ENCODE measurements at regions not wholly inside any gene's neighbourhood (a gene's known extent, or its start where the extent isn't known, plus 50 kb on each side); places are given as distances from the start of the nearest gene placed in this dataset.

DNA sequence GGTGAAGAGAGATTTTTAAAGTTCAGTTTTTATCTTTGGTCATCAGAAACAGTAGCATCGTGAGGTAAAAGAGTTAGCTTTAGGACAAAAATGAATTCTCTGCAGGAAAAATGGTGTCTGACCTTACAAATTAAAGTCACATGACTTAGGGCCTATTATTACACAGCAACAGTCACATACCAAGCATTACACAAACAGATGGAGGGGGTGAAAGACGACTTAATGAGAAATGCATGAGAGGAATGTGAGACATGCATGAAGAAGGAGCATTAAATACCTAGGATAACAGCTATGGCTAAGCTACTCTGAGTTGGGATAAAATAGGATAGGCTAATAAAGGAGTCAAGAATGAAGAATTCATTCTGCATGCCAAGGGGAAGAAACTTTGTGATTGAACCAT, 77.5 kb downstream of the BLID start:
- H3K4me3 Mint-ChIP-seq = no peak overlapping the region
- H3K4me1 Mint-ChIP-seq = no peaks in the 10 kb centered on the region
- H3K27ac Mint-ChIP-seq = no peak overlapping the region
- no peaks in the 10 kb centered on the region for H3K9me3 Mint-ChIP-seq
- ChIA-PET CTCF (no interaction called here), POLR2A (no interaction called here)
- intact Hi-C loops (cut with micrococcal nuclease) = no loop called here
- ATAC-seq (ENCODE audit: low read depth) (no peak), DNase-seq (no peak)
- H3K27me3 Mint-ChIP-seq = no peaks in the 10 kb centered on the region
- TF ChIP-seq, protein P1, sequence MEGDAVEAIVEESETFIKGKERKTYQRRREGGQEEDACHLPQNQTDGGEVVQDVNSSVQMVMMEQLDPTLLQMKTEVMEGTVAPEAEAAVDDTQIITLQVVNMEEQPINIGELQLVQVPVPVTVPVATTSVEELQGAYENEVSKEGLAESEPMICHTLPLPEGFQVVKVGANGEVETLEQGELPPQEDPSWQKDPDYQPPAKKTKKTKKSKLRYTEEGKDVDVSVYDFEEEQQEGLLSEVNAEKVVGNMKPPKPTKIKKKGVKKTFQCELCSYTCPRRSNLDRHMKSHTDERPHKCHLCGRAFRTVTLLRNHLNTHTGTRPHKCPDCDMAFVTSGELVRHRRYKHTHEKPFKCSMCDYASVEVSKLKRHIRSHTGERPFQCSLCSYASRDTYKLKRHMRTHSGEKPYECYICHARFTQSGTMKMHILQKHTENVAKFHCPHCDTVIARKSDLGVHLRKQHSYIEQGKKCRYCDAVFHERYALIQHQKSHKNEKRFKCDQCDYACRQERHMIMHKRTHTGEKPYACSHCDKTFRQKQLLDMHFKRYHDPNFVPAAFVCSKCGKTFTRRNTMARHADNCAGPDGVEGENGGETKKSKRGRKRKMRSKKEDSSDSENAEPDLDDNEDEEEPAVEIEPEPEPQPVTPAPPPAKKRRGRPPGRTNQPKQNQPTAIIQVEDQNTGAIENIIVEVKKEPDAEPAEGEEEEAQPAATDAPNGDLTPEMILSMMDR (IDR thresholded peaks at IDR 0.05) = no peak
- H3K36me3 Mint-ChIP-seq (ENCODE audit: low read depth) = no peaks in the 10 kb centered on the region

DNA sequence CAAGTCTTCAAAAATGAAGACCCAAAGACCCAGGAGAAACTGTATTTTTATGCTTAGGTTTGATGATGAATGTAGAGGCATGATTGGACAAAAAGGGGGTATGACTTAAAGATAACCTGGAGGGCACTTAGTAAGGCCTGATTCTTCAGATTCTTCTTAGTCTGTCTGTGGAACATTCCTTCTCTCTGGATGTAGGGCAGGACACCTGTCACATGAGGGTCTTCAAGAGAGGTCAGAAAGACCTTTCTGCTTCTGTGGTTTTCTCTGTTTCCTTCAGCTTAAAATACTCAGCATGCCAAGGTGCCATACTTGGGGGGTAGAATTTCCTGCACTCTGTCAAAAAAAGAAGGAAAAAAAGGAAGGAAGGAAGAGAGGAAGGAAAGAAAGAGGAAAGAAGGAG, 78.1 kb downstream of the BLID start:
- ATAC-seq (ENCODE audit: low read depth) = no peak
- DNase-seq = no peak
- H3K4me3 Mint-ChIP-seq = no peak overlapping the region
- no peaks in the 10 kb centered on the region for H3K36me3 Mint-ChIP-seq (ENCODE audit: low read depth)
- H3K9me3 Mint-ChIP-seq = no peaks in the 10 kb centered on the region
- H3K4me1 Mint-ChIP-seq = no peaks in the 10 kb centered on the region
- POLR2A ChIA-PET = no interaction called here
- no peak overlapping the region for H3K27ac Mint-ChIP-seq
- CTCF ChIA-PET = no interaction called here
- no peaks in the 10 kb centered on the region for H3K27me3 Mint-ChIP-seq
- TF ChIP-seq, protein P1 (IDR thresholded peaks at IDR 0.05) = no peak
- intact Hi-C loops (cut with micrococcal nuclease) = no loop called here

DNA sequence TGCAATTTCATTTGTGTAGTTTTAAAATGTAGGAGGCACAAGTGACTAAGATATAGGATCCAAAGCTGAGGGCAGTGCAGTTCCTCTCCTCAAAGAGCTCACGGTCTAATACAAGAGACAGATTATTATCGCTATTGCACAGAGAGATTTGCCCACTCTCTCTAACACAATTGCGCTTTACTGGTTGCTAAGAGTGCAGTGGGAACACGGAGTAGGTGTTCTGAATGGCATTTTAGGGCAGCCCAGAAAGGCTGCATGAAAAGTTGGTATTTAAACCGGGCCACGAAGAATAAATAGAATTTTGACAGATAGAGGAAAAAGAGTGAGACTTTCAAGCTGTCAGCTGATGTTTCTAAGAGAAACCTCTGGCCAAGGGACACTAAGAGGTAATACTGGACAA, 79.5 kb downstream of the BLID start:
- no peak overlapping the region for H3K27ac Mint-ChIP-seq
- H3K4me3 Mint-ChIP-seq = no peak overlapping the region
- TF ChIP-seq, protein P1 (IDR thresholded peaks at IDR 0.05) = no peak
- ATAC-seq (ENCODE audit: low read depth) (no peak), DNase-seq (no peak)
- intact Hi-C loops (cut with micrococcal nuclease) = no loop called here
- no peaks in the 10 kb centered on the region for H3K27me3 Mint-ChIP-seq
- H3K4me1 Mint-ChIP-seq = no peaks in the 10 kb centered on the region
- no peaks in the 10 kb centered on the region for H3K36me3 Mint-ChIP-seq (ENCODE audit: low read depth)
- POLR2A ChIA-PET = no interaction called here
- no peaks in the 10 kb centered on the region for H3K9me3 Mint-ChIP-seq
- CTCF ChIA-PET = no interaction called here

DNA sequence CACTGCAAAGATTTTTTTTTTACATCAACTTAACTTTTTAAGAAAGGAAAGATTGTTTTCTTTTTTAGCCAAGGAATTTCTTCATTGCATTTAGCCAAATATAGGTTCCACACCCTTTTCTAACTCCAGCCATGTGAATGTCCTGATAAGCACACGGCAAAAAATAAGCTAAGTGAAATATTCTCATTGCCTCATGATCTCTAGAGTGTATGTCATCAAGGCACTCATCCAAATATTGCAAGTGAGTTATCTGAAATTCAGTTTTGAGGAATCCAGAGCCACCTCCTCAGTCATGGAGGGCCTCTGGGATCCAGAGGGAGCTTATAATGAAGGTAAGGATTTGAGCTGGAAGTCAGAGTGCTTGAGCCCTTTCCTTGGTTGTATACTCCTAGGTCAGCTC, 80.0 kb downstream of the BLID start:
- Mint-ChIP-seq H3K4me3 (no peak overlapping the region), H3K4me1 (no peaks in the 10 kb centered on the region), H3K27me3 (no peaks in the 10 kb centered on the region), H3K36me3 (ENCODE audit: low read depth) (no peaks in the 10 kb centered on the region), H3K27ac (no peak overlapping the region), H3K9me3 (no peaks in the 10 kb centered on the region)
- ATAC-seq (ENCODE audit: low read depth) = no peak
- TF ChIP-seq, protein P1 (IDR thresholded peaks at IDR 0.05) = no peak
- ChIA-PET CTCF (no interaction called here), POLR2A (no interaction called here)
- intact Hi-C loops (cut with micrococcal nuclease) = no loop called here
- no peak for DNase-seq

DNA sequence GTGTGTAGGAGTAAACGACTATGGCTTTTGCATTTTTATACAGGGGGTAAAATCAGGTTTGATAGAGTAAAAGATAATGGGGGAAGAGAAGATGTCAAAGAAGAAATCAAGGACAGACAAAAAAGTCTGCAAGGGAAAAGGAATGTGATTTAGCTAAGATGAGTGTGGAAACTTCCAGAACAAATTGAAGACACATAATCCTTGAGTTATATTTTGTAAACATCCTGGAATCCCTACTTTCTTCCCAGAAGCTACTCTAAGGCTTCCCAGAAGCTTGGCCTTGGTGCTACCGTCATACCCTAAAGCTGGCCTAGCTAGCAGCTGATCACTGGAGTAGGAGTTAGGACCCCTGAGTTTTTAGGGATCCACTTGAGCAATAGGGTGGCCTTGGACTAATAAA, 82.4 kb downstream of the BLID start:
- ChIA-PET POLR2A (no interaction called here), CTCF (no interaction called here)
- no peak overlapping the region for H3K27ac Mint-ChIP-seq
- no peak for ATAC-seq (ENCODE audit: low read depth)
- H3K4me3 Mint-ChIP-seq = no peak overlapping the region
- intact Hi-C loops (cut with micrococcal nuclease) = no loop called here
- no peaks in the 10 kb centered on the region for H3K9me3 Mint-ChIP-seq
- H3K27me3 Mint-ChIP-seq = peaks cover 2% of the 10 kb centered on the region
- H3K4me1 Mint-ChIP-seq = no peaks in the 10 kb centered on the region
- DNase-seq = no peak
- TF ChIP-seq, protein P1 (IDR thresholded peaks at IDR 0.05) = no peak
- H3K36me3 Mint-ChIP-seq (ENCODE audit: low read depth) = no peaks in the 10 kb centered on the region
